AG04449 (cell line): ENCODE measurements at regions not wholly inside any gene's neighbourhood (a gene's known extent, or its start where the extent isn't known, plus 50 kb on each side); places are given as distances from the start of the nearest gene placed in this dataset.

Experiments used
- CTCF ChIA-PET: fragments of 350-600 bp; formaldehyde crosslinking; extraction: SDS; loops from one replicate; lab custom pipeline; 2021; ENCODE audit warnings: antibody characterized with exemption; lab: Yijun Ruan, JAX
- POLR2A ChIA-PET: fragments of 400-600, 350-600 bp; formaldehyde crosslinking; extraction: SDS; loops from one replicate; lab custom pipeline; 2020; ENCODE audit warnings: antibody characterized with exemption, inconsistent platforms; lab: Yijun Ruan, JAX
- DNase-seq: peaks from one replicate; pipeline ENCODE4 v3.0.0-alpha.2; 2010; ENCODE audit warnings: low read depth, low spot score
- H3K4me3 ChIP-seq: 2 replicates; pipeline ENCODE4 v1.5.1; 2011; ENCODE audit warnings: low read depth, mild to moderate bottlenecking, control low read depth, low read length
- CTCF ChIP-seq: IDR thresholded peaks from one replicate; pipeline ENCODE4 v1.5.1; 2011; ENCODE audit warnings: mild to moderate bottlenecking, moderate library complexity, low read length, control low read depth, inconsistent platforms; ENCODE audit not compliant: insufficient read depth; ENCODE audit errors: missing control alignments

GRCh38 chr15:26023231-26023630, 160.1 kb upstream of the ATP10A start:
- ChIA-PET POLR2A (no interaction called here), CTCF (no interaction called here)
- no peak for DNase-seq
- TF ChIP-seq CTCF: no peak
- no peak overlapping the region for H3K4me3 ChIP-seq

GRCh38 chr15:26020871-26021270, 157.7 kb upstream of the ATP10A start:
- TF ChIP-seq CTCF: no peak
- ChIA-PET CTCF (no interaction called here), POLR2A (no interaction called here)
- no peak for DNase-seq
- H3K4me3 ChIP-seq: no peak overlapping the region

- no peak overlapping the region for H3K4me3 ChIP-seq
- POLR2A ChIA-PET: no interaction called here
- no peak for DNase-seq
- TF ChIP-seq CTCF: no peak
- CTCF ChIA-PET: no interaction called here
These were observed 154.5 kb upstream of the ATP10A start for GRCh38 chr15:26017665-26018064.

GRCh38 chr15:26015516-26016075, 152.5 kb upstream of the ATP10A start:
- CTCF ChIA-PET: interaction anchor here (1.3 kb wide), 1 partner anchor 10 kb away, joined by 3 read pairs; no protein-coding TSS in a partner anchor
- no peak overlapping the region for H3K4me3 ChIP-seq
- POLR2A ChIA-PET: no interaction called here
- no peak for TF ChIP-seq CTCF
- no peak for DNase-seq

- POLR2A ChIA-PET: interaction anchor here (1.0 kb wide), 1 partner anchor 18 kb away, joined by 4 read pairs; no protein-coding TSS in a partner anchor
- TF ChIP-seq CTCF: no peak
- DNase-seq: no peak
- no peak overlapping the region for H3K4me3 ChIP-seq
- CTCF ChIA-PET: no interaction called here
These were observed 150.9 kb upstream of the ATP10A start for GRCh38 chr15:26013981-26014380.

- H3K4me3 ChIP-seq: no peak overlapping the region
- POLR2A ChIA-PET: no interaction called here
- DNase-seq: no peak
- TF ChIP-seq CTCF: no peak
- CTCF ChIA-PET: no interaction called here
These were observed 148.8 kb upstream of the ATP10A start for GRCh38 chr15:26011916-26012315.
